H1 (cell line): ENCODE measurements at regions not wholly inside any gene's neighbourhood (a gene's known extent, or its start where the extent isn't known, plus 50 kb on each side); places are given as distances from the start of the nearest gene placed in this dataset.

ENCODE experiments used
- CTCF ChIA-PET: fragments of 300-600 bp; sonication (Branson Sonifier 250); formaldehyde crosslinking; loops from one replicate; lab custom pipeline; 2021; ENCODE audit not compliant: partially characterized antibody; lab: Charles Lee
- POLR2A ChIA-PET: fragments of 300-600 bp; sonication (Branson Sonifier 250); formaldehyde crosslinking; loops from one replicate; lab custom pipeline; 2021; ENCODE audit warnings: inconsistent platforms; ENCODE audit not compliant: partially characterized antibody; lab: Charles Lee
- DNase-seq, 2 experiments: peaks; one replicate each; pipeline versions ENCODE4 v3.0.0 to v3.0.0-alpha.2; 2010 to 2022; ENCODE audit warnings: low spot score in 2 of 2, low read depth in 1 of 2, mixed read lengths in 1 of 2
- FAIRE-seq: peaks from 2 replicates; lab custom pipeline; 2011; peaks lifted over from hg19 to GRCh38; lab: Jason Lieb, UNC
- H2AFZ ChIP-seq: 2 replicates; pipeline ENCODE4 v1.8.1; 2012; ENCODE audit warnings: low read length, inconsistent platforms
- H2AK5ac ChIP-seq: 2 replicates; pipeline ENCODE4 v1.6.1; 2013; ENCODE audit warnings: low read depth, low read length
- H2BK120ac ChIP-seq: replicated peaks from 2 replicates; pipeline ENCODE3; 2013; ENCODE audit warnings: low read depth, low read length, inconsistent platforms
- H2BK12ac ChIP-seq: 2 replicates; pipeline ENCODE4 v1.6.1; 2013; ENCODE audit warnings: low read depth, low read length
- H2BK15ac ChIP-seq: 2 replicates; pipeline ENCODE4 v1.6.1; 2013; ENCODE audit warnings: low read length
- H2BK20ac ChIP-seq: 2 replicates; pipeline ENCODE4 v1.6.1; 2013; ENCODE audit warnings: low read length
- H2BK5ac ChIP-seq: 2 replicates; pipeline ENCODE4 v1.6.1; 2013; ENCODE audit warnings: low read depth, low read length
- H3K14ac ChIP-seq: 2 replicates; pipeline ENCODE4 v1.6.1; 2013; ENCODE audit warnings: inconsistent platforms; ENCODE audit not compliant: insufficient read length
- H3K18ac ChIP-seq: 2 replicates; pipeline ENCODE4 v1.6.1; 2013; ENCODE audit warnings: low read length; ENCODE audit errors: extremely low read depth
- H3K23ac ChIP-seq: 2 replicates; pipeline ENCODE4 v1.6.1; 2013; ENCODE audit warnings: inconsistent platforms; ENCODE audit not compliant: insufficient read length
- H3K23me2 ChIP-seq: 2 replicates; pipeline ENCODE4 v1.6.1; 2013; ENCODE audit warnings: low read depth, low read length
- H3K27ac ChIP-seq: 2 replicates; pipeline ENCODE4 v1.6.1; 2011; ENCODE audit warnings: low read depth, low read length, inconsistent platforms
- H3K27me3 ChIP-seq, 4 experiments: replicated peaks in 1 of 4; 1 replicate in 1 of 4; 2 replicates in 3 of 4; pipeline versions ENCODE4 v1.6.1 to v1.8.1; 2011 to 2013; ENCODE audit warnings: low read length in 3 of 4, mild to moderate bottlenecking in 3 of 4, inconsistent platforms in 2 of 4, mixed read lengths in 2 of 4, moderate library complexity in 1 of 4; ENCODE audit not compliant: control insufficient read depth in 3 of 4, insufficient read depth in 3 of 4; ENCODE audit errors: extremely low read depth in 1 of 4
- H3K36me3 ChIP-seq, 4 experiments: 2 replicates each; pipeline versions ENCODE4 v1.6.1 to v1.8.1; 2011 to 2013; ENCODE audit warnings: mild to moderate bottlenecking in 4 of 4, low read length in 3 of 4, moderate library complexity in 2 of 4, control low read depth in 1 of 4, inconsistent platforms in 1 of 4; ENCODE audit not compliant: insufficient read depth in 4 of 4, control insufficient read depth in 2 of 4
- H3K4ac ChIP-seq: replicated peaks from 2 replicates; pipeline ENCODE3; 2013; ENCODE audit warnings: low read length, low read depth, mixed read lengths, inconsistent platforms; ENCODE audit not compliant: insufficient read length
- H3K4me1 ChIP-seq, 4 experiments: replicated peaks in 1 of 4; 1 replicate in 1 of 4; 2 replicates in 3 of 4; pipeline versions ENCODE4 v1.6.1 to v1.8.1; 2011 to 2013; ENCODE audit warnings: low read length in 3 of 4, inconsistent platforms in 2 of 4, mixed read lengths in 1 of 4; ENCODE audit not compliant: insufficient read depth in 4 of 4, control insufficient read depth in 3 of 4
- H3K4me2 ChIP-seq, 2 experiments: 2 replicates each; pipeline versions ENCODE4 v1.6.1 to v1.8.1; 2011 to 2013; ENCODE audit warnings: low read depth in 2 of 2, low read length in 2 of 2, control low read depth in 1 of 2, inconsistent platforms in 1 of 2, mild to moderate bottlenecking in 1 of 2; ENCODE audit not compliant: insufficient read depth in 1 of 2
- H3K4me3 ChIP-seq, 4 experiments: fragments of 200-600, 300-600 bp in 1 of 4; sonication (generic), shearing (Covaris generic), sonication (Bioruptor Twin) in 1 of 4; 2 replicates each; pipeline versions ENCODE4 v1.5.1 to v1.8.1; 2011 to 2016; ENCODE audit warnings: low read length in 4 of 4, low read depth in 3 of 4, control low read depth in 2 of 4, inconsistent platforms in 2 of 4, mild to moderate bottlenecking in 2 of 4, mixed read lengths in 1 of 4, moderate library complexity in 1 of 4; ENCODE audit not compliant: insufficient read depth in 2 of 4; ENCODE audit errors: extremely low read depth in 1 of 4
- H3K56ac ChIP-seq: replicated peaks from 2 replicates; pipeline ENCODE3; 2013; ENCODE audit warnings: low read depth, mild to moderate bottlenecking, mixed read lengths, low read length, inconsistent platforms; ENCODE audit not compliant: insufficient read length
- H3K79me1 ChIP-seq: 2 replicates; pipeline ENCODE4 v1.6.1; 2013; ENCODE audit warnings: low read depth, low read length, control low read depth
- H3K79me2 ChIP-seq, 2 experiments: 2 replicates each; pipeline versions ENCODE4 v1.6.1 to v1.8.1; 2012 to 2013; ENCODE audit warnings: low read length in 2 of 2, mild to moderate bottlenecking in 2 of 2, inconsistent platforms in 1 of 2; ENCODE audit not compliant: insufficient read depth in 2 of 2, control insufficient read depth in 1 of 2
- H3K9ac ChIP-seq, 4 experiments: replicated peaks in 1 of 4; 1 replicate in 1 of 4; 2 replicates in 3 of 4; pipeline versions ENCODE4 v1.6.1 to v1.8.1; 2011 to 2013; ENCODE audit warnings: low read depth in 3 of 4, low read length in 3 of 4, control low read depth in 2 of 4, mild to moderate bottlenecking in 2 of 4, moderate library complexity in 2 of 4, inconsistent platforms in 1 of 4; ENCODE audit errors: extremely low read depth in 1 of 4
- H3K9me3 ChIP-seq, 2 experiments: 2 replicates each; pipeline versions ENCODE4 v1.6.1 to v1.8.1; 2012 to 2013; ENCODE audit warnings: mild to moderate bottlenecking in 2 of 2, moderate library complexity in 2 of 2, control low read depth in 1 of 2, inconsistent platforms in 1 of 2, low read depth in 1 of 2, low read length in 1 of 2, mixed read lengths in 1 of 2; ENCODE audit not compliant: insufficient read depth in 2 of 2
- H4K20me1 ChIP-seq, 2 experiments: replicated peaks in 1 of 2; 2 replicates each; pipeline versions ENCODE3 to v1.8.1; 2011 to 2013; ENCODE audit warnings: inconsistent platforms in 2 of 2, low read length in 2 of 2, mild to moderate bottlenecking in 1 of 2; ENCODE audit not compliant: insufficient read depth in 2 of 2, control insufficient read depth in 1 of 2
- H4K5ac ChIP-seq: 2 replicates; pipeline ENCODE4 v1.6.1; 2013; ENCODE audit warnings: low read length, low read depth, mixed read lengths, inconsistent platforms; ENCODE audit not compliant: insufficient read length
- H4K8ac ChIP-seq: 2 replicates; pipeline ENCODE4 v1.8.0; 2013; ENCODE audit warnings: mild to moderate bottlenecking, moderate library complexity, low read length, inconsistent platforms; ENCODE audit not compliant: insufficient read depth; ENCODE audit errors: extremely low read depth
- H4K91ac ChIP-seq: replicated peaks from 2 replicates; pipeline ENCODE3; 2013; ENCODE audit warnings: low read length, mixed read lengths, inconsistent platforms; ENCODE audit not compliant: insufficient read length
- ASH2L ChIP-seq: fragments of 200-600, 300-600 bp; sonication (generic); IDR thresholded peaks from one replicate; pipeline ENCODE4 v1.7.1; 2017; ENCODE audit warnings: low read length
- BCL11A ChIP-seq, 2 experiments: IDR thresholded peaks; one replicate each; pipeline ENCODE4 v1.6.1; 2011; ENCODE audit warnings: low read depth in 2 of 2, low read length in 2 of 2, mild to moderate bottlenecking in 2 of 2
- BRCA1 ChIP-seq: IDR thresholded peaks from 2 replicates; pipeline ENCODE4 v1.6.1; 2012; ENCODE audit warnings: low read depth, low read length, improper control_type of control experiment
- CTBP2 ChIP-seq: IDR thresholded peaks from 2 replicates; pipeline ENCODE4 v1.7.0; 2011; ENCODE audit warnings: borderline replicate concordance, mild to moderate bottlenecking, moderate library complexity, mixed read lengths, low read length; ENCODE audit not compliant: insufficient read depth, insufficient read length
- FOSL1 ChIP-seq: IDR thresholded peaks from 2 replicates; pipeline ENCODE4 v1.6.1; 2011; ENCODE audit warnings: mild to moderate bottlenecking, low read depth, low read length, moderate library complexity; ENCODE audit not compliant: insufficient read depth
- HDAC2 ChIP-seq, 2 experiments: fragments of 300-600 bp in 1 of 2; sonication (generic) in 1 of 2; IDR thresholded peaks; 2 replicates each; pipeline ENCODE4 v1.6.1; 2011 to 2012; ENCODE audit warnings: low read depth in 2 of 2, low read length in 2 of 2, mild to moderate bottlenecking in 2 of 2, moderate library complexity in 2 of 2, borderline replicate concordance in 1 of 2, inconsistent platforms in 1 of 2
- KDM5A ChIP-seq: fragments of 200-600 bp; IDR thresholded peaks from 2 replicates; pipeline ENCODE4 v1.7.1; 2012; ENCODE audit warnings: mild to moderate bottlenecking, low read length, inconsistent platforms, mixed read lengths
- PHF8 ChIP-seq: fragments of 200-600 bp; sonication (generic); conservative IDR thresholded peaks from 2 replicates; pipeline ENCODE4 v1.7.1; 2012; ENCODE audit warnings: low read depth, mild to moderate bottlenecking, inconsistent platforms, low read length, moderate library complexity
- POLR2AphosphoS5 ChIP-seq: IDR thresholded peaks from 2 replicates; pipeline ENCODE4 v1.6.1; 2011; ENCODE audit warnings: low read depth, low read length
- RBBP5 ChIP-seq: IDR thresholded peaks from 2 replicates; pipeline ENCODE4 v1.7.1; 2012; ENCODE audit warnings: low read depth, mild to moderate bottlenecking, inconsistent platforms, low read length, moderate library complexity, borderline replicate concordance
- SAP30 ChIP-seq: fragments of 300-600 bp; sonication (generic); IDR thresholded peaks from 2 replicates; pipeline ENCODE4 v1.7.1; 2012; ENCODE audit warnings: low read length, moderate library complexity, mild to moderate bottlenecking, inconsistent platforms; ENCODE audit not compliant: insufficient read depth, insufficient replicate concordance
- SP4 ChIP-seq: IDR thresholded peaks from 2 replicates; pipeline ENCODE4 v1.6.1; 2012; ENCODE audit warnings: low read length, inconsistent platforms
- SUZ12 ChIP-seq: fragments of 200-600 bp; sonication (generic); IDR thresholded peaks from 2 replicates; pipeline ENCODE4 v1.6.1; 2012; ENCODE audit warnings: mild to moderate bottlenecking, inconsistent platforms, low read length, moderate library complexity, mixed read lengths
- TEAD4 ChIP-seq: IDR thresholded peaks from 2 replicates; pipeline ENCODE4 v1.6.1; 2012; ENCODE audit warnings: low read depth, low read length, inconsistent platforms, mixed read lengths
- ZNF274 ChIP-seq: IDR thresholded peaks from 2 replicates; pipeline ENCODE4 v1.7.0; 2012; ENCODE audit warnings: low read length, borderline replicate concordance; ENCODE audit errors: extremely low read depth
- WGBS, 2 experiments: shearing (Covaris generic) in 1 of 2; methylation state at CpG; one replicate each; pipeline versions ENCODE4 v1.1.6 to v1.1.7; 2013 to 2015; ENCODE audit warnings: low lambda C conversion rate in 2 of 2, mixed read lengths in 2 of 2, inconsistent platforms in 1 of 2, low coverage in 1 of 2, missing lambda C conversion rate in 1 of 2; ENCODE audit not compliant: insufficient replicate concordance in 2 of 2, insufficient coverage in 1 of 2, insufficient read length in 1 of 2; ENCODE audit errors: extremely low coverage in 1 of 2, missing lambda C conversion rate in 1 of 2; 5-methylcytosine and 5-hydroxymethylcytosine counted together

- DNase-seq (no peak), FAIRE-seq (no peak)
- H3K4ac ChIP-seq, result no peak overlapping the region
- no peak overlapping the region for H2AK5ac ChIP-seq
- H2AFZ ChIP-seq, result no peak overlapping the region
- POLR2A ChIA-PET, result no interaction called here
- H4K8ac ChIP-seq, result no peak overlapping the region
- H3K14ac ChIP-seq, result no peak overlapping the region
- H4K20me1 ChIP-seq, result no peaks in the 10 kb centered on the region
- H3K23me2 ChIP-seq, result no peaks in the 10 kb centered on the region
- no peak overlapping the region for H2BK120ac ChIP-seq
- no peaks in the 10 kb centered on the region for H3K79me1 ChIP-seq
- no peaks in the 10 kb centered on the region for H3K36me3 ChIP-seq
- WGBS, 2 experiments, result 89% methylated on average over 1 of the region's 1 CpG; no CpG with 5 or more reads in 1 of the 2 experiments
- H3K4me2 ChIP-seq, result no peak overlapping the region
- no peaks in the 10 kb centered on the region for H3K9me3 ChIP-seq
- no peak overlapping the region for H4K5ac ChIP-seq
- no peaks in the 10 kb centered on the region; a peak in 2 of 7 replicates for H3K4me1 ChIP-seq
- H2BK5ac ChIP-seq, result no peak overlapping the region
- no peak overlapping the region for H2BK15ac ChIP-seq
- H4K91ac ChIP-seq, result no peak overlapping the region
- no peak overlapping the region for H3K4me3 ChIP-seq
- H3K56ac ChIP-seq, result no peak overlapping the region
- H3K18ac ChIP-seq, result no peak overlapping the region
- no peaks in the 10 kb centered on the region for H3K27me3 ChIP-seq
- H3K27ac ChIP-seq, result no peak overlapping the region
- no peak overlapping the region for H3K9ac ChIP-seq
- no peaks in the 10 kb centered on the region for H3K79me2 ChIP-seq
- CTCF ChIA-PET, result no interaction called here
- no peak overlapping the region for H2BK12ac ChIP-seq
- H2BK20ac ChIP-seq, result no peak overlapping the region
- no peak overlapping the region for H3K23ac ChIP-seq
- TF ChIP-seq BRCA1, result no peak
- TF ChIP-seq BCL11A (IDR thresholded peaks at IDR 0.05; ENCODE audit: low read depth in 2 of 2, low read length in 2 of 2), result no peak
- TF ChIP-seq FOSL1, result no peak
- TF ChIP-seq RBBP5, result no peak
- no peak for TF ChIP-seq POLR2AphosphoS5
- no peak for TF ChIP-seq KDM5A
- TF ChIP-seq TEAD4, result no peak
- TF ChIP-seq SP4, result no peak
- no peak for TF ChIP-seq PHF8
- TF ChIP-seq SAP30, result no peak
- TF ChIP-seq ZNF274, result no peak
- no peak for TF ChIP-seq CTBP2
- no peak for TF ChIP-seq SUZ12
- TF ChIP-seq HDAC2 (IDR thresholded peaks at IDR 0.05; ENCODE audit: borderline replicate concordance in 1 of 2, low read depth in 2 of 2, low read length in 2 of 2), result no peak
- no peak for TF ChIP-seq ASH2L
These were observed 220.7 kb upstream of the TP63 start for GRCh38 chr3:189410522-189410921.
